GM12874 (cell line): ENCODE measurements at regions not wholly inside any gene's neighbourhood (a gene's known extent, or its start where the extent isn't known, plus 50 kb on each side); places are given as distances from the start of the nearest gene placed in this dataset.

Experiments
- CTCF ChIP-seq: IDR thresholded peaks from 2 replicates; pipeline ENCODE4 v1.5.1; 2011; ENCODE audit warnings: low read depth, mild to moderate bottlenecking, control low read depth, low read length, moderate library complexity; ENCODE audit not compliant: insufficient read depth

- no peak for TF ChIP-seq CTCF
Measured at GRCh38 chr4:53890461-53890860, 173.9 kb downstream of the CHIC2 start.

GRCh38 chr4:53889326-53890055 is 174.9 kb downstream of the CHIC2 start:
- no peak for TF ChIP-seq CTCF

GRCh38 chr4:53886090-53886489 is 178.3 kb downstream of the CHIC2 start:
- no peak for TF ChIP-seq CTCF

GRCh38 chr4:53885668-53886067 is 178.7 kb downstream of the CHIC2 start:
- TF ChIP-seq CTCF, result no peak

GRCh38 chr4:53866055-53866454 is 198.3 kb downstream of the CHIC2 start:
- no peak for TF ChIP-seq CTCF

GRCh38 chr4:53865054-53865453 is 199.4 kb downstream of the CHIC2 start:
- no peak for TF ChIP-seq CTCF

- TF ChIP-seq CTCF, result no peak
Measured at GRCh38 chr4:53863736-53864365, 200.6 kb downstream of the CHIC2 start.
